Posterior cingulate gyrus (tissue), 11 donors: ENCODE measurements at regions not wholly inside any gene's neighbourhood (a gene's known extent, or its start where the extent isn't known, plus 50 kb on each side); places are given as distances from the start of the nearest gene placed in this dataset.

Experiments
- DNase-seq, 10 donors: peaks; one replicate each; pipeline versions ENCODE4 v3.0.0 to v3.0.0-alpha.2; 2020 to 2021; ENCODE audit warnings: mixed read lengths in 3 of 10
- intact Hi-C: fragments of 100-400 bp; cut with DNase I; formaldehyde crosslinking; loops from one replicate; pipeline ENCODE4 v1.15.1; 2023

DNA sequence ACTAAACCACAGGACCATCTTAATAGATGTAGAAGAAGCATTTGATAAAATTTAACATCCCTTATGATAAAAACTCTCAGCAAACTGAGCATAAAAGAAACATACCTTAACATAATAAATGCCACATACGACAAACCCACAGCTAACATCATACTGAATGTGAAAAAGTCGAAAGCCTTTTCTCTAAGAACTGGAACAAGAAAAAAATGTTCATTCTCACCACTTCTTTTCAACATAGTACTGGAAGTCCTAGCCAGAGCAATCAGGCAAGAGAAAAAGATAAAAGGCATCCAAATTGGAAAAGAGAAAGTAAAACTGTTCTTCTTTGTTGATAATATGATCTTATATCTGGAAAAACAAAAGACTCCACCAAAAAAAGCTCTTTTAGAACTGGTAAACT lies 134.2 kb downstream of the RPL22L1 start:
- no peak for DNase-seq
- intact Hi-C loops, result no loop called here

DNA sequence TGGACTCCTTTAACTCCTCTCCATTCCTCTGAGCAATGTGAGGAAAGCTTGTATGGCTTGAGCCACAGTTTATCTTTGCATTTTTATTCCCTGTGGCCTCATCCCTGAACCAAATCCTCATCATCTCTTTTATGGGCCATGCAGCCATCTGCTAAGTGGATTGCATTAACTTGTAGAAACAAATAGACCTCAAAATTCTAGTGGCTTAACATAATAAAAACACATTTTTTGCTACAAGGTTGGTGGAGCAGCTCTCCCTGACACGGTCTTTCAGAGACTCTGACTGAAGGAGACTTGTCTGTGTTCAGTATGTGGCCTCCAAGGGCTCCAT lies 135.3 kb downstream of the RPL22L1 start:
- intact Hi-C loops, result no loop called here
- DNase-seq, result no peak

DNA sequence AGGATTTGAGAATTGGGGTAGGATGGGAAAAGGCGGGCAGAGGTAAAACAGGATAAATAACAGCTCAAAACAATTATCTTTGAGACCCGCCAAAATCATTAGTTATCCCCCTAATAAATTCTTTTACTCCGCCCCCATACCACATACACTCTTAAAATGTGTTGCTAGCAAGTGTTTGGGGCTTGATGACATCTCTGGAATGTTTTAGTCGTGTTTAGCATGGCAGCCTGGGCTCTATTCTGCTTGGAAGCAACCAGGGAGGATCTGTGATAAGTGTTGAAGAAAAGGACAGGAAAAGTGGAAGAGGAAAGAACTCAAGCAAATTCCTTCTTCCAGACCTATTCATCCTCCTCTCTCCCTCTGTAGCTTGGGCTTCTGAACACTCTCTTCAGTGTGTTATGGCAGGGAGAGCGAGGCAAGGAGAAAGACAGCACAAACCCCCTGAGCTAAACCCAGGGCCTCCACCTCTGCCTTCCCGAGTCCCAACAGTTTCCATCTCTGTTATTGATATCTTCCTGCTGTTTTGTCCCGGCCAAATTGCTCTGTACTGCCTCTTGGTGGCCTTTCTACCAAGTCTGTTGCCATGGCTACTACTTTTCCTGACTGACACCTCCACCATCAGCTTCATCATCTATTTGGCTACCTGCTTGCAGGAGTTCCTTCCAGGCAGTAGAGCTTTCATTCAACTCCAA lies 135.8 kb downstream of the RPL22L1 start:
- intact Hi-C loops, result no loop called here
- no peak for DNase-seq

DNA sequence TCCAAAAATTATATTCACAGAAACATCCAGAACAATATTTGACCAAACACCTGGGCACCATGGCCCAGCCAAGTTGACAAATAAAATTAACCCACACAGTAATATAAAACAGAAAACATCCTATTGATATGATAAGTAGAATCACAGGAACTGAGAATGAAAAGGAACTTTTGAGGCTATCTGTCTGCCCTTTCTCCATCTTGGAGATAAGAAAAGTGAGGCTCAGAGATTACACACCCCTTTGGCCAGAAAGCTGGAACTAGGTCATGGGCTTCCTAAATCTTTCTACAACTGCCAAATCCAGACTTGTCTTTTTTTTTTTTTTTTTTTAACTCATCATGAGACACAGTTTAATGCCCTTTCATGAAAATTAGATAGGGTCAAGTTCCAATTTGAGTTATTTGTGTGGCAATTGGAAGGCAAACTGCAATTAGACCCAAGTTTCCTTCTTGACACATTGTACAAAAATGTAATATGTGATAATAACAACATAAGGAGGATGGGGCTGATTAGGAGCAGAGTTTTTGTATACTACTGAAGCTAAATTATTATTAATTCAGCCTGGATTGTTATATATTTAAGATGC lies 137.2 kb downstream of the RPL22L1 start:
- intact Hi-C loops, result no loop called here

DNA sequence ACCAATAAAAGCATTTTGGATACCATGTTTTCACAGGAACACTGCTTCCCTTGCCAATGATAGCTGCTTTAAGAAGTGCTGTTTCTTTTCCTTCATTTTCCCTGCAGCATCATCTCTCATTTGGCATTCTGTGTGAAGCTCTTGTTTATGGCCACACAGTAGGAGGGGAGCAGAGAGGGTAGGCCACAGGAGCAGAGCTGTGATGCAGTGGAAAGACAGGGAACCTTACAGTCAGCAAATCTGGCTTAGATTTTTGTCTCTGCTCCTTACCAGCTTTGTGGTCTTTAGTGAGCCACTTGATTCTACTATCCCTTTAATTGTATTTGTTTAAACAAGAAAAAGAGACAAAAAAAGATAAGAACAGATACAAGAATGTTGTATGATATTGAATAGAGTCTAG lies 138.7 kb downstream of the RPL22L1 start:
- DNase-seq, result no peak
- intact Hi-C loops, result no loop called here

More for the DNA sequence above, 137.2 kb downstream of the RPL22L1 start:
- no peak for DNase-seq

DNA sequence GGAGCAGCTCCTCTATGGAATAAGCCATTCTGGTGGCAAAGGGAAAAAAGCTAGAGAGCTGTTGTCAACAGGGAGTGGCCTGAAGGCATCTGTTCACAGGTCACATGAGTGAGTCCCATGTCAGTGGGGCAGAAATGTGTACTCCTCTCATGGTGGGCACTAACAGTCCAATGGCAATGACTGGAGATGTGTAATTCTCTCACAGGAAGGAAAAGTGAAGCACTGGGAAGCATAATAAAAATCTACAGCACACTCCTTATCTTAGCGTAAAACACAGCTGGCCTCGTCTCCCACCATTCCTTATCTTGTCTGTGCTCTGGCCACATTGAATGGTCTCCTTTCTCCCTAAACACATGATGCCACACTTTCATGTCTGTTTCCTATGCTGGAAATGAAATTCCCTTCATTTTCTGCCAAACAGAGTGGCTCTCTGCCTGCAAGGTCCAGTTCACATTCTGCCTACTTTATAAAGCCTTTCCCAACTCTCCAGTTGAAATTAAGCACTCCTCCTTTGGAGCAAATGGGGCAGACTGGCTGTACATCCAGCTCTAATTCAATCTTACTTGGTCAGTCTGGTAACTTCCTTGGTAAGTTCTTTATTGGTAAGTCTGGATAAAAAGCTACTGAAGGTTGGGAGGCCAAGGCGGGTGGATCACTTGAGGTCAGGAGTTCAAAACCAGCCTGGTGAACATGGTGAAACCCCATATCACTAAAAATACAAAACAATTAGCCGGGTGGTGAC lies 139.8 kb downstream of the RPL22L1 start:
- no peak for DNase-seq
- intact Hi-C loops, result no loop called here

DNA sequence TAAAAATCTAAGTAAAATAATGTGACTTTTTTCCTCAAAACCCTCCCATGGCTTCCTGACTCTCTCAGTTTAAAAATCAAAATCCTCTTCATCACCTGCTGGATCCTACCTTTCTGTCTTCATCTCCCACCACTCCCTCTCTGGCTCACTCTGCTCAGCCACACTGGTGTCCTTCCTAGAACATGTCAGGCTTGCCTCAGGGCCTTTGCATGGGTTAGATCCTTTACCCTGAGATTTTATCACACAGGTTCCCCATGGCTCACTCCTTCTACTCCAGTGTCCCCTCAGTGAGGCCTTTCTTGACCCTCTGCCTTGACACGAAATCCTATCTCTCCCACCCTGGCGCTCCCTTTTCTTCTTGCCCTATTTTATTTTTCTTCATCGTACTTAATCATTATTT lies 141.8 kb downstream of the RPL22L1 start:
- no peak for DNase-seq
- intact Hi-C loops, result no loop called here

DNA sequence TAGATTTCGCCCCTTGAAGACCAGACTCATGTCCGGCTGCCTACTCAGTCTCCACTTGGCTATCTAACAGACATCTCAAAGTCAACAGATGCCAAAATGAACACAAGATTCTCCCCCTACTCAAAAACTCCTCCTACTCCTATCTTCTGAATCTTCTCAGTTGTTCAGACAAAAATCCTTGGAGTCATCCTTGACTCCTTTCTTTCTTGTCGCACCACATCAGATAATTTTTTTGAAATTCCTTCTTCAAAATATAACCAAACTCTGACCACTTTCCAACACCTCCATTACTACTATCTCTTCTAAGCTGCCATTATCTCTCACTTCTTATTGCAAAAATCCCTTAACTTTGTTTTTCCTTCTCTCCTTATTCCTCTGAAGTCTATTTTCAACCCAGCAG lies 141.9 kb upstream of the SLC7A14 start:
- intact Hi-C loops, result no loop called here
- no peak for DNase-seq

DNA sequence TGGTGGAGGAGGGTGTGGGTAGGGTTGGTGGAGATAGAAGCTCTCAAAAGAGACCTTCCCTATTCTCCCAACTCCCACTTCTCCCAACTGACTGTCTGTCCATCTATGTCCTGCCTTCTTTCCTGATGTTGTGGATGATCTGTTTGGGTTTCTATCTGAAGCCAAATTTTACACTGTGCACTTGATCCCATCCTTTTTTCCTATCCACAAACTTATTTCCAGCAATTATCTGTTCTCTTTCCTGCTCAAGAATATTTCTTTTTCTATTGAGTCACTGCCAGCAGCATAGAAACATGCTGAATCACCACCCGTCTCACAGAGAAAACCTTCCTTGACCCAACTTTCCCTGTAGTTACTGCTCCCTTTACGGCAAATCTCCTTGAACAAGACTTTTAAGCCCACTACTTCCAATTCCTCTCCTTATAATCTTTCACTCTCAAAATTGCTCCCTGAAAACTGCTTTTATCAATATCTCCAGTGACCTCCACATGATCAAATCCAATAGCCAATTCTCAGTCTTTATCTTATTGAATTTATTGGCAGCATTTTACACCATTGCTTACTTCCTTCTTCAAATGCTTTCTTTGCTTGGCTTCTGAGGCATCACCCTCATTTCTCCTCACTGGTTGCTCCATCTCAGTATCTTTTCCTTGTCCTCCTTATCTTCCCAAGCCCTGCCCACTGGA lies 141.2 kb upstream of the SLC7A14 start:
- intact Hi-C loops, result no loop called here
- DNase-seq, result no peak

DNA sequence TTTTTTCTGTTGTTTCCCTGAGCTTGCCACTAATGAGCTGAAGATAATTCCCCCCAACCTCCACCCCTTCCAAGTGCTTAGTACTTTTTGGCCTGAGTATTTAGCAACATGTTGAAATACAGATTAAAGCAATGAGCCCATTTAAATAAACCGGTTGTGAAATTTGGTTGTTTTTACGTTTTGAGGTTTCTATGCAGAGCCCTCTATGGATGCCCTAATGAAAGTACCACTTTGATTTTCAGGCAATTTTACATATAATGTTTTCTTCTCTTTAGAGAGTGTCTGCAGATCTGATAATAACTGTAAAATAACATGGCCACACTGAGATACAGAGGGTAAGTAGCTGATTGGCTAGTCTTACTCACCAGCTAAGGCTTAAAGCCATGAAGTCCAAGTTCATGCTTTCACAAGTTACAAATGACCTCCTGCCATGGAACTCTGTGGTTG lies 139.4 kb upstream of the SLC7A14 start:
- DNase-seq, result no peak
- intact Hi-C loops, result no loop called here

DNA sequence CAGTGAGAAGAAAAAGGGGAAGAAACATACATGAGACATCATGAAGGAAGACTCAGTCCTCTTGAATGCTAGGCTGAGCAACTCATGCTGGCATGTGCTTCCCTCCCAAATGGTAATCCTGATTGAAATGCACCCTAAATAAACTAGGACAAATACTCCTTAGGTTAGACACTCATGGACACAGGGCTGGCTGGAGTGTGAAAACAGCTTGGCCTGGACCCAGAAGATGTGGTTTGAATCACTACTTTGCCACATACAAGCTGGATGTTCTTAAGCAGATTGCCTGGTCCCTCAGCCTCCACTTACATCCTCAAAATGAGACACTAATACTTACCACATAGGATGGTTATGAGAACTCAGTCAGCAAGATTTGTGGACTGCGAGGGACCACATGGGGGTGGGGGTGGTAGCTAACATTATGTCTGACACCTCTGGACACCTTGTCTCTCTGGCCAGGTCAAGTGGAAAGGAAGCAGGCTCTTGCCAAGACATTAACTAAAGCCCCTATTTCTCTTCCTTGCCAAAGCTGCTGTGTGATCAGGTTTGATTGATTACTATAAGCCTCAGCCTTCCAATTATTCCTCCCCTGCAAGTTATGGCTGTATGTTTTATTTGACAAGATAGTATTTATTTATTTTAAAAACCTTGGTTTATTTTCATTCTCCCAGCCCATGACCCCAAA lies 138.9 kb upstream of the SLC7A14 start:
- intact Hi-C loops, result no loop called here

DNA sequence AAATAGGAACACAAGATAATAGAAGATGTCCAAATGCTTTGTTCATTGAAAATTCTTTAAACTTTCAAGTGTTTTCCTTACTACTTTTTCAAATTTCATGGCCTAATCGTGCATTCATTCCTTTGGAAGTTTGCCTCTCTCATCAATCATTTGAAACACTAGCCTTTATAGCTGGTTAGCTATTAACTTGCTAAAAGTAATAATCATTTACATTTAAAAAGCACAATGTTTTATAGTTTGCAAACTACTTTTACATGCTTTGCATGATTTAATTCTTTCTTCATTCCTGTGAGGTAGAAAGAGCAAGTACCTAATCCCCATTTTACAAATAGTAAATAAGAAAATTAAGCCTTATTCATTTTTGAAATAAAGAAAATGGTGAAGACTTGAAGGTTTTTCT lies 137.4 kb upstream of the SLC7A14 start:
- no peak for DNase-seq
- intact Hi-C loops, result no loop called here

More for the DNA sequence above, 138.9 kb upstream of the SLC7A14 start:
- no peak for DNase-seq

DNA sequence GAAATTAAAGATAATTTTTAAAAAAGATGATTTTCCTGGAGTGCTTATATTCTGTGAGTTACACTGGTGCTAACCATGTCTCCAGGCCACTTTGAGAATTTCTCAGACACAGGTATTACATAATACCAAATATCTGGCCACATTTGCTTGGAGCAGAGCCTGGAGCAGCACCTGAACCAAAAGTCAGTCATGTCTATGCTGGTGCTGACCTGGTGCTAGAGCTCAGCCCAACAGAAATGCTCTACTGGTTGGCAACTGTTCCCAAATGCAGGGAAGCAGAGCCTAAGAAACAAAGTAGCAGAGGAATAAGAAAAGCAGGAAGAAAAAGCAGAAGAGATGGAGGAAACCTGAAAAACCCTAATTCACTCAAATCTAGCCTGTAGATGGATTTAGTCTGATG lies 135.7 kb upstream of the SLC7A14 start:
- no peak for DNase-seq
- intact Hi-C loops, result no loop called here

DNA sequence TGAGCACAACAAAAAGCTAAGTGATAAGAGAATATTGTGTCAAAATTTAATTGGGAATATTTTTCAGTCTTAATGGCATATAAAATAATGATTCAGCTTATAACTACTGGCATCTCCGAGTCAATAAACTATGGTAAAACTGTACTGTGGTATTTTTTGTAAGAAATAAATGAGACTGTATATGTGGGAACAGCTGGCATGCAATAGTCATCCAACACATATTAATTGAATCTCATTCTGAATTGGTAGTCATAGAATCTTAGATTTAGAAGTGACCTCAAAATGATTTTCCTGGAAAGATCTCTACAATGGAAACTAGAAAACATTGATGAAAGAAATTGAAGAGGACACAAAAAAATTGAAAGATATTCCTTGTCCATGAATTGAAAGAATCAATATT lies 133.4 kb upstream of the SLC7A14 start:
- no peak for DNase-seq

DNA sequence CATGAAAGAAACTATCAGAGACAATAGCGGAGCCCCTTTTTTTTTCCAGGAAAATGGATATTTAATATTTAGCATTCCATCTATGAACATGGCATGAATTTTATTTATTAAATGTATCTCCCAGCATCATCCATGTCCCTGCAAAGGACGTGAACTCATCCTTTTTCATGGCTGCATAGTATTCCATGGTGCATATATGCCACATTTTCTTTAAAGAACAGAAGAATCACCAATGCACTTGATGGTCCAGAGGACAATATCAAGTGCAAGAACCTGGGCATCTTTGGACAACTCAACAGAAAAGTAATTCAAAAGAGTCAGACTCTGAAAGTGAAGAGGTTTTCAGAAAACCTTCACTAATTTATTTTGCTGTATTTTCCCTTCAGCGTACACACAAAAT lies 133.0 kb upstream of the SLC7A14 start:
- intact Hi-C loops, result no loop called here
- no peak for DNase-seq

More for the DNA sequence above, 133.4 kb upstream of the SLC7A14 start:
- intact Hi-C loops, result no loop called here

DNA sequence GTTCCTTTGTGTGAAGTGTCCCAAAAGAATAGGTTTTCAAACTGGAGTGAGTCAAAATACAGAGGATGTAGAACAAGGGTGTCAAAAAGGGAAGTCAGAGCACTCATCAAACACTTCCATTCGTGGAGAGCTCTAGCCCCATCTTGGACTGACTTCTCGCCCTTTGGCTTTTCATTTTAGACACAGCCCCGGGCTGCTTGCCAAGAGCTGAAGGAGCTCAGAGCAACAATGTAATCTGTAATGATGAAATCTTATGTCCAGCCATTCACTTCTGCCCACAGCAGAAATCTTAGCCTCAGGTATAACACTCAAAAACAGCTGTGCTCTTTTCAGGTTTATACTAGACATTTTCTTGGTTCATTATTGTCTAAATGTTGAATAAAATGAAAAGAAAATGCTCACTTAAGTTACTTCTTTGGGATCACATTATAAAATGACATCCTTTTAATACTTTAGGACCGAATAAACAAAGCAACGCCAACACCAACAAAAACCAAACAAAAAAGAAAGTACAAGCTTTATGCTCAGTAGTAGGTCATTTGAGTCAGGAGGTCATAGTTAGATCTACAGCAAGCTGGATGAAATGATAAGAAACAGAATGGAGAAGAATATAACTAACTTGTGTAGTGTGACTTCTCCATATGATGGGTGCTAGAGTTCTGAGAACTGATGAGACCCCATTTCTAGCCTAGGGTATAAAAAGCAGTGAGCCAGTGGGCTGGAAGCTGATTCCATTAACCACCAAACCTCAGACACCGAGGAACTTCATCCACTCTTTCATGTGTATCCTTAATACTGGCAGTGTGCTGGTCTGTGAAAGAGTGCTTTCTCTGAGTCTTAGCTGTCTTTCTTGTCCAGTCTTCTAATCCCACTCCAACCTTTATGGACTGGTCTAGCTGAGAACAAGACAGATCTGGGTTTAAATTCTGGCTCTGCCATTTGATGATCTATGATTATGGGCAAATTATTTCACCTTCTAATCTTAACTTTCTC lies 131.8 kb upstream of the SLC7A14 start:
- intact Hi-C loops, result no loop called here
- peak in 1 of 10 donors; percentile 20 for DNase-seq

DNA sequence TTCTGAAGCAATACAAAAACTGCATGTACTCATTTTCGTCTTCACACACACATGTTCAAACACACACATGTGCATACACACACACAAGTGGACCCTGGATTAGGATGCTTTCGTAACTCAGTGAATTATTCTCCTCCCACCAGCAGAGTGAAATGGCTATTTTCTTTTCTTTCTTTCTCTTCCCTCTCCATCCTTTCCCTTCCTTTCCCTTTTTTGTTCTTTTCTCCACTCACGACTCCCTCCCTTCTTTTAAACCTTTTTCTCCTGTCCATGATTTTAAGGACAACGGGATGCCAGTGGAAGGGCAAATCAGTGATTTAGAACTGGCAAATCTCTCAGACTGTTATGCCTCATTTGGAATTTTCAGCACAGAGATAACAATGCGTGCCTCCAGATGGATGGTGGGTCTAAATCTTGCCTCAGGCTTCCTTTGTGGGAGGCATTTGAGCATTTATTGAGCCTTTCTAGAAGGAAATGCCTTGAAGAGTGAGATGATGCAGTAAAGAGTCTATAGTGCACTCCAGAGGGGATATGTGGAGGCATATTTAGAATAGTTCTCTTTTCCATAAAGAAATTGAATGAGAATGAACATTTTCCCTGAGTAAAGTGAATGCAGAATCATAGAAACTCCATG lies 130.4 kb upstream of the SLC7A14 start:
- intact Hi-C loops, result no loop called here
- no peak for DNase-seq

DNA sequence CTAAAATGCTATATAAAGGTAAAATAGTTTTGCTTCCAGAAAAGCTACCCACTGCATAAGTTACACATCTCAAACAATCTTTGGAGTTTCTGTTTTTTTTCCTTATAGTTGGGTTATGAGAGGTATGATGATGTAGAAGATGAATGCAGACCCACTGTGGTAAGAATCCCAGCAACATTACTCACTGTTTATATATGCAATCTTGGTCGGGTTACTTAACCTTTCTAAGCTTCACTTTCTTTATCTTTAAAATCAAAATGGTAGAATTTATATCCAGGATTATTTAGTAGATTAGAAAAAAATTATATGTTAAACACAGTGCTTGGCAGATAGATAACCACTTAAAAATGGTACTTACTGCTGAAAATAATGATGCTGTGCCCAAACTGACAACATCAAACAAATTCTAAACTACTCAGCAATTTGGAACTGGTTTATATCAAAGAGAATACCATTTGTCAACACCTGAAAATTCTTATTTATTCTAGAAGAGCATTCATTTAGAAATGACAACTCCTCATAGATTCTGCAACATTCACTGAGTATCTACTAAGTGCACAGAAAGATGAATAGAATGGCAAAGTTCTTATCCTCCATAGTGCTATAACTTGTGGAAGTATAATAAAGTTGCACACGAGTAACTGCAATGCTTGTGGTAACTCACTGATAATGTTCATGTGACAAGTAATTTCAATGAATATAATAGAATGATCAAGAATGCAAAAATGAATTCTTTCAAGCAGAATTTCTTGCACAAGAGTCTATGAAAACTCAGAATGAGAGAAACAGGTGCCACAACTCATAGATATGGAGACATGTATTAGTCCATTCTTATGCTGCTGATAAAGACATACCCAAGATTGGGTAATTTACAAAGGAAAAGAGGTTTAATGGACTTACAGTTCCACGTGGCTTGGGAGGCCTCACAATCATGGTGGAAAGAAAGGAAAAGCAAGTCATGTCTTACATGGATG lies 129.0 kb upstream of the SLC7A14 start:
- intact Hi-C loops, result no loop called here
- DNase-seq, result no peak
